Islet precursor cell (in vitro differentiated cells): ENCODE measurements at regions not wholly inside any gene's neighbourhood (a gene's known extent, or its start where the extent isn't known, plus 50 kb on each side); places are given as distances from the start of the nearest gene placed in this dataset.

Experiments used
- DNase-seq: peaks from one replicate; pipeline ENCODE4 v3.0.0-alpha.2; 2018

- no peak for DNase-seq
These were observed 115.1 kb downstream of the RNASET2 start for GRCh38 chr6:166841216-166841615.

GRCh38 chr6:166839569-166839968, 116.8 kb downstream of the RNASET2 start:
- DNase-seq, result no peak

GRCh38 chr6:166838987-166839386, 117.4 kb downstream of the RNASET2 start:
- no peak for DNase-seq

- DNase-seq, result no peak
These were observed 119.3 kb downstream of the RNASET2 start for GRCh38 chr6:166836785-166837718.

GRCh38 chr6:166834049-166834448, 122.3 kb downstream of the RNASET2 start:
- DNase-seq, result no peak

GRCh38 chr6:166830891-166831363, 125.4 kb downstream of the RNASET2 start:
- DNase-seq, result no peak

GRCh38 chr6:166830185-166830890, 126.0 kb downstream of the RNASET2 start:
- no peak for DNase-seq

GRCh38 chr6:166826264-166826663, 130.1 kb downstream of the RNASET2 start:
- no peak for DNase-seq

- no peak for DNase-seq
These were observed 130.7 kb downstream of the RNASET2 start for GRCh38 chr6:166825553-166826145.

GRCh38 chr6:166824880-166825250, 131.5 kb downstream of the RNASET2 start:
- DNase-seq, result no peak

- no peak for DNase-seq
These were observed 132.0 kb downstream of the RNASET2 start for GRCh38 chr6:166824146-166824879.

GRCh38 chr6:166822609-166823008, 133.7 kb downstream of the RNASET2 start:
- DNase-seq, result no peak

GRCh38 chr6:166820483-166820882, 135.9 kb downstream of the RNASET2 start:
- no peak for DNase-seq

GRCh38 chr6:166820070-166820469, 136.3 kb downstream of the RNASET2 start:
- DNase-seq, result no peak

GRCh38 chr6:166815629-166816028, 140.7 kb downstream of the RNASET2 start:
- DNase-seq, result no peak

GRCh38 chr6:166814390-166814789, 142.0 kb downstream of the RNASET2 start:
- DNase-seq, result no peak

GRCh38 chr6:166813461-166813860, 142.9 kb downstream of the RNASET2 start:
- no peak for DNase-seq

- DNase-seq, result no peak
These were observed 145.5 kb downstream of the RNASET2 start for GRCh38 chr6:166810864-166811263.

- DNase-seq, result no peak
These were observed 146.6 kb downstream of the RNASET2 start for GRCh38 chr6:166809721-166810120.

- no peak for DNase-seq
These were observed 149.2 kb downstream of the RNASET2 start for GRCh38 chr6:166806962-166807757.

- DNase-seq, result no peak
These were observed 150.0 kb downstream of the RNASET2 start for GRCh38 chr6:166806217-166806838.

- no peak for DNase-seq
These were observed 152.9 kb downstream of the RNASET2 start for GRCh38 chr6:166803471-166803870.
